K562 (cell line): ENCODE measurements at regions not wholly inside any gene's neighbourhood (a gene's known extent, or its start where the extent isn't known, plus 50 kb on each side); places are given as distances from the start of the nearest gene placed in this dataset.

ENCODE experiments used
- CBFB ChIP-seq: sonication (generic); formaldehyde crosslinking; IDR thresholded peaks from 2 replicates; pipeline ENCODE4 v1.4.0; 2020; ENCODE audit warnings: mild to moderate bottlenecking, missing genetic modification reagents
- CHCHD3 ChIP-seq: fragments of 250-450 bp; sonication (Bioruptor Pico); IDR thresholded peaks from 2 replicates; pipeline ENCODE4 v2.1.2; 2022; ENCODE audit warnings: mild to moderate bottlenecking
- CTCF ChIP-seq, 3 experiments: IDR thresholded peaks in 2 of 3; conservative IDR thresholded peaks in 1 of 3; 2 replicates each; pipeline ENCODE4 v1.5.1; 2011 to 2012; ENCODE audit warnings: low read length in 3 of 3, mild to moderate bottlenecking in 3 of 3, control low read depth in 2 of 3, improper control_type of control experiment in 1 of 3, inconsistent platforms in 1 of 3, low read depth in 1 of 3, mixed read lengths in 1 of 3, moderate library complexity in 1 of 3; ENCODE audit not compliant: insufficient read depth in 2 of 3
- ELF2 ChIP-seq: fragments of 250-450 bp; sonication (Bioruptor Pico); IDR thresholded peaks from 2 replicates; pipeline ENCODE4 v1.5.0; 2021; ENCODE audit warnings: mild to moderate bottlenecking
- KAT7 ChIP-seq: sonication (generic); formaldehyde crosslinking; IDR thresholded peaks from 2 replicates; pipeline ENCODE4 v1.8.0; 2022; ENCODE audit warnings: missing genetic modification reagents, mild to moderate bottlenecking, borderline replicate concordance
- MXI1 ChIP-seq: IDR thresholded peaks from 2 replicates; pipeline ENCODE4 v1.6.1; 2011; ENCODE audit warnings: low read depth, mild to moderate bottlenecking, improper control_type of control experiment, low read length
- PCBP1 ChIP-seq: fragments of 200-400 bp; formaldehyde crosslinking; IDR thresholded peaks from 2 replicates; pipeline ENCODE4 v1.6.1; 2018; ENCODE audit warnings: mild to moderate bottlenecking, low read depth, low read length; ENCODE audit not compliant: poor library complexity, severe bottlenecking
- POLR2AphosphoS5 ChIP-seq: IDR thresholded peaks from 2 replicates; pipeline ENCODE4 v1.6.1; 2011; ENCODE audit warnings: mild to moderate bottlenecking, low read depth, low read length, moderate library complexity; ENCODE audit not compliant: control insufficient read depth, insufficient read depth
- RBBP5 ChIP-seq: fragments of 200-600 bp; sonication (generic); IDR thresholded peaks from 2 replicates; pipeline ENCODE4 v1.6.1; 2012; ENCODE audit warnings: borderline replicate concordance, mild to moderate bottlenecking, low read length, control low read depth, inconsistent platforms; ENCODE audit not compliant: insufficient read depth, poor library complexity, severe bottlenecking

GRCh38 chr11:116534270-116534975 lies 238.4 kb downstream of the BUD13 start:
- no peak for TF ChIP-seq CTCF (IDR thresholded peaks at IDR 0.05 in 2 of 3, conservative IDR thresholded peaks at IDR 0.05 in 1 of 3; ENCODE audit: insufficient read depth in 2 of 3, low read depth in 1 of 3, low read length in 3 of 3)
- TF ChIP-seq MXI1: no peak
- TF ChIP-seq PCBP1: no peak
- no peak for TF ChIP-seq CHCHD3 (CRISPR knock-in tag)
- no peak for TF ChIP-seq CBFB
- TF ChIP-seq ELF2: no peak
- no peak for TF ChIP-seq KAT7 (CRISPR knock-in tag)
- TF ChIP-seq RBBP5: no peak
- TF ChIP-seq POLR2AphosphoS5: no peak
